Mammary epithelial cell (primary cell): ENCODE measurements at regions not wholly inside any gene's neighbourhood (a gene's known extent, or its start where the extent isn't known, plus 50 kb on each side); places are given as distances from the start of the nearest gene placed in this dataset.

Experiments used
- CTCF ChIP-seq, 2 donors: IDR thresholded peaks in 1 of 2; conservative IDR thresholded peaks in 1 of 2; 2 replicates each; pipeline ENCODE4 v1.5.1; 2011 to 2012; ENCODE audit warnings: inconsistent platforms in 2 of 2, low read length in 2 of 2, mild to moderate bottlenecking in 2 of 2, control low read depth in 1 of 2, low read depth in 1 of 2; ENCODE audit not compliant: insufficient read depth in 1 of 2; ENCODE audit errors: extremely low read depth in 1 of 2
- EZH2 ChIP-seq: IDR thresholded peaks from 2 replicates; pipeline ENCODE4 v1.6.1; 2012; ENCODE audit warnings: low read length, inconsistent platforms, borderline replicate concordance

DNA sequence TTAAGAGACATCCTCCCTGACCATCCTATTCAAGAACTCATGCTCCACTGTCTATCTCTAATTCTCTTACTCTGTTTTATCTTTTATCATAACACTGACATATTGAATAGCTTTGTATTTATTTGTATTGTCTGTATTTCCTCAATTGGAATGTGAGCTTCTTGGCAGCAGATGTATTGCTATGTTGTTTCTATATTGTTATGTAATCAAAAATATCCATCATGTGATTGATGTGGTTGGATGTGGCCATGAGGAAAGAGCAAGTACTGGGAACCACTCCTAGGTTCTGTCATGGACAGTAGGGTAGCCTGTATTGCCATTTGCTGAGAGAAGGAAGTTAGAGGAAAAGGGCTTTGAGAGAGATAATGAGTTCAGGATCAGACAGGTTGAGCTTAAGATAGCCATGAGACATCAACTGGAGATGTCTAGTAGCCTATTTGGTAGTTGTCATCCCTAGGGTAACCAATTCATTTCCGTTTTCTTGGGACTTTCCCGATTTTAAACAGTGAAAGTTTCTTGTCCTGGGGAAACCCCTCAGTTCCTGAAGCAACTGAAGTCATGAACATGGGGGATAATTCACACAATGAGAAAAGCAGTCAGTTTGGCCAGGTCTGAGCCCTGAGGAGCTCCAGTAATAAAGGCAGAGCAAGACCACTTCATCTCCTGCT, 404.5 kb downstream of the INSC start:
- TF ChIP-seq CTCF (conservative IDR thresholded peaks at IDR 0.05 in 1 of 2, IDR thresholded peaks at IDR 0.05 in 1 of 2; ENCODE audit: extremely low read depth in 1 of 2, insufficient read depth in 1 of 2, low read depth in 1 of 2, low read length in 2 of 2) (no peak), EZH2 (no peak)
